GM12865 (cell line): ENCODE measurements at regions not wholly inside any gene's neighbourhood (a gene's known extent, or its start where the extent isn't known, plus 50 kb on each side); places are given as distances from the start of the nearest gene placed in this dataset.

Experiments
- DNase-seq: peaks from one replicate; pipeline ENCODE4 v3.0.0; 2010; ENCODE audit warnings: low read depth
- H3K4me3 ChIP-seq: 2 replicates; pipeline ENCODE4 v1.5.1; 2011; ENCODE audit warnings: mild to moderate bottlenecking, low read depth, low read length, control low read depth
- CTCF ChIP-seq: IDR thresholded peaks from 2 replicates; pipeline ENCODE4 v1.5.1; 2011; ENCODE audit warnings: low read length, control low read depth, low read depth, inconsistent platforms; ENCODE audit not compliant: insufficient read depth; ENCODE audit errors: missing control alignments

GRCh38 chr13:99778500-99778899 lies 193.1 kb downstream of the ZIC5 start:
- H3K4me3 ChIP-seq, result no peak overlapping the region
- no peak for TF ChIP-seq CTCF
- no peak for DNase-seq

DNA sequence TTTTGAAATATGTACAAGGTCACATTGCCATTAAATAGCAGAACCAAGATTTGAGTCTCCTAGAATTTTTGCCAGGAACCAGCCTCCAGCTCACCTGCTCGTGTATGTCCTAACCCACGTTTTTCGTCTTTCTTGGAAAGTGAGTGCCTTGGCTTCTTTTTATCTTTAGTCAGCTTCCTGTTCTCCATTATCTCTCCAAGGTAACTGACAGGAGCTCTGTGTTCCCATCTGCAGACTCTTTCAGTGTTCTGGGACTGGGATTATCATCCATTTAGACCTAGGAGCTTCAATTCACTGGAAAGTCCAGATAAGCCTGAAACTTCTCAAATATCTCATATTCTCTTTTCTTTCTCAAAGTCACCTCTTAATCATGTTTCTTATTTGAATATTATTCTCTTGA lies 193.7 kb downstream of the ZIC5 start:
- no peak overlapping the region for H3K4me3 ChIP-seq
- no peak for TF ChIP-seq CTCF
- no peak for DNase-seq

- no peak for DNase-seq
- no peak for TF ChIP-seq CTCF
- no peak overlapping the region for H3K4me3 ChIP-seq
Observed at GRCh38 chr13:99774644-99775043, 196.9 kb downstream of the ZIC5 start.

DNA sequence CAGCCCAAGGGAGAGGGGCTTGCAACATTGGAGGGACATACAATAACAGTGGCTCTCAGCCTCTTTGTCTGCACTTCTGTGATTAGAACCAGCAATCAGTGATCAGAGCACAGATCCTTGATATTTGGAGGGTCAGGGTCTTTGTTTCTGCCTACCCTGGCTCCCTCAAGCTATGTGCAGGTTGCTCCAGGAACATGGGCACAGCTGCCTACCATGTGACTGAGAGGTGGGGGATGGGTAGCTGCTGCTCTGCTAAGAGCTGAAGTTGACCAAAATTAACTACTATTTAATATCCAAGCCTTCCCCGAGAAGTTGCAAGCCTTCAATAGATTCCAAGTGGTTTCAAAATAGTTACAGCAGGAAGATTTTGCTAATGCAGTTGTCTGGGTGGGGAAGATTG lies 202.6 kb downstream of the ZIC5 start:
- H3K4me3 ChIP-seq, result no peak overlapping the region
- no peak for TF ChIP-seq CTCF
- DNase-seq, result no peak

GRCh38 chr13:99766641-99767045 lies 204.9 kb downstream of the ZIC5 start:
- peak; percentile 28 for DNase-seq
- TF ChIP-seq CTCF, result peak; percentile 6

GRCh38 chr13:99765869-99766268 lies 205.7 kb downstream of the ZIC5 start:
- TF ChIP-seq CTCF, result no peak
- H3K4me3 ChIP-seq, result no peak overlapping the region

More at GRCh38 chr13:99766641-99767045, 204.9 kb downstream of the ZIC5 start:
- H3K4me3 ChIP-seq, result no peak overlapping the region

DNA sequence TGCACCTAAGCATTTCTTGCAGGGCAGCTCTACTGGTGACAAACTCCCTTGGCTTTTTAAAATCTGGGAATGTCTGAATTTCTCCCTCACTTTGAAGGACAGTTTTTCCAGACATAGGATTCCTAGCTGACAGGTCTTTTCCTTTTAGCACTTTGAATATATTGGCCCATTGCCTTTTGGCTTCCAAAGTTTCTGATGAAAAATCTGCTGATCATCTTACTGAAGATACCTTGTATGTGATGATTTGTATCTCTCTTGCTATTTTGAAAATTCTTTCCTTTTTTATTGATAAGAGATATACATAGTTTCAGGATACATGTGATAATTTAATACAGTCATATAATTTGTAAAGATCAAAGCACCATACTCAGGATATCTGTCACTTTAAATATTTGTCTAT lies 211.1 kb downstream of the ZIC5 start:
- no peak for TF ChIP-seq CTCF
- no peak for DNase-seq
- H3K4me3 ChIP-seq, result no peak overlapping the region

More at GRCh38 chr13:99765869-99766268, 205.7 kb downstream of the ZIC5 start:
- DNase-seq, result no peak
